A549 (cell line): ENCODE measurements at regions not wholly inside any gene's neighbourhood (a gene's known extent, or its start where the extent isn't known, plus 50 kb on each side); places are given as distances from the start of the nearest gene placed in this dataset.
"Not testable (repeated sequence)": the region's sequence is repeated elsewhere in the genome, so short reads cannot be mapped to it uniquely, and the experiment has no call there.

Source experiments
- ATAC-seq, 2 experiments: fragments of 200-7000 bp in 1 of 2; fragments of >200 bp in 1 of 2; cut with Nextera tagmentation in 1 of 2; cut with Tn5 transposase in 1 of 2; 3 replicates each; pipeline versions ENCODE4 v1.8.0 to v1.9.1; 2018 to 2020; ENCODE audit warnings: mild to moderate bottlenecking in 1 of 2, moderate library complexity in 1 of 2
- CTCF ChIA-PET: fragments of 300-600 bp; sonication (Branson Sonifier 250); formaldehyde crosslinking; extraction: SDS; loops from one replicate; lab custom pipeline; 2021; ENCODE audit warnings: antibody characterized with exemption, inconsistent platforms; lab: Yijun Ruan, JAX
- POLR2A ChIA-PET: fragments of 350-600 bp; formaldehyde crosslinking; extraction: SDS; loops from one replicate; lab custom pipeline; 2021; ENCODE audit warnings: antibody characterized with exemption, inconsistent platforms; lab: Yijun Ruan, JAX
- DNase-seq, 2 experiments: peaks; one replicate each; pipeline versions ENCODE4 v3.0.0 to v3.0.0-alpha.2; 2011 to 2016; ENCODE audit warnings: low read depth in 1 of 2, low spot score in 1 of 2
- FAIRE-seq: peaks from 2 replicates; lab custom pipeline; 2011; peaks lifted over from hg19 to GRCh38; lab: Jason Lieb, UNC
- H3K27ac ChIP-seq, 2 experiments: fragments of >200 bp; sonication (Bioruptor Twin); formaldehyde crosslinking; 3 replicates each; pipeline ENCODE4 v1.5.1; 2016 to 2017
- H3K4me1 ChIP-seq: fragments of >200 bp; sonication (Bioruptor Twin); formaldehyde crosslinking; 3 replicates; pipeline ENCODE4 v1.6.1; 2016
- H3K4me2 ChIP-seq: fragments of >200 bp; sonication (Bioruptor Twin); formaldehyde crosslinking; 3 replicates; pipeline ENCODE4 v1.6.1; 2016
- H3K4me3 ChIP-seq: fragments of >200 bp; sonication (Bioruptor Twin); formaldehyde crosslinking; 3 replicates; pipeline ENCODE4 v1.5.1; 2016
- H3K9me3 ChIP-seq: fragments of >200 bp; sonication (Bioruptor Twin); formaldehyde crosslinking; 3 replicates; pipeline ENCODE4 v1.6.1; 2016
- BHLHE40 ChIP-seq: IDR thresholded peaks from 2 replicates; pipeline ENCODE4 v1.6.1; 2012; ENCODE audit warnings: low read depth, low read length, inconsistent platforms
- CHD2 ChIP-seq: fragments of 150-350 bp; IDR thresholded peaks from 2 replicates; pipeline ENCODE4 v1.6.1; 2014; ENCODE audit warnings: low read length; ENCODE audit not compliant: partially characterized antibody
- EHF ChIP-seq: fragments of 250-450 bp; sonication (Bioruptor Pico); IDR thresholded peaks from 2 replicates; pipeline ENCODE4 v1.5.0; 2020; ENCODE audit warnings: mild to moderate bottlenecking
- EHMT2 ChIP-seq: fragments of 200-600 bp; sonication (generic); IDR thresholded peaks from 2 replicates; pipeline ENCODE4 v1.6.1; 2016; ENCODE audit warnings: antibody characterized with exemption, low read depth, mild to moderate bottlenecking, moderate library complexity
- ESRRA ChIP-seq: fragments of 150-350 bp; IDR thresholded peaks from 2 replicates; pipeline ENCODE4 v1.6.1; 2014; ENCODE audit warnings: mild to moderate bottlenecking, low read length, borderline replicate concordance
- FOSB ChIP-seq: fragments of 250-450 bp; sonication (Bioruptor Pico); IDR thresholded peaks from 2 replicates; pipeline ENCODE4 v1.5.0; 2020; ENCODE audit warnings: mild to moderate bottlenecking, moderate library complexity
- FOXS1 ChIP-seq: fragments of 250-450 bp; sonication (Bioruptor Pico); IDR thresholded peaks from 2 replicates; pipeline ENCODE4 v1.5.0; 2020; ENCODE audit warnings: mild to moderate bottlenecking, moderate library complexity
- HDAC2 ChIP-seq: fragments of 200-600 bp; sonication (generic); IDR thresholded peaks from 2 replicates; pipeline ENCODE4 v1.6.1; 2016
- HEYL ChIP-seq: fragments of 250-450 bp; sonication (Bioruptor Pico); IDR thresholded peaks from 2 replicates; pipeline ENCODE4 v1.8.0; 2021; ENCODE audit warnings: mild to moderate bottlenecking, moderate library complexity
- HOXA7 ChIP-seq: fragments of 250-450 bp; sonication (Bioruptor Pico); IDR thresholded peaks from 2 replicates; pipeline ENCODE4 v1.5.0; 2020; ENCODE audit warnings: mild to moderate bottlenecking, moderate library complexity
- MAX ChIP-seq: IDR thresholded peaks from 2 replicates; pipeline ENCODE4 v1.6.1; 2012
- MAZ ChIP-seq: fragments of 150-350 bp; IDR thresholded peaks from 2 replicates; pipeline ENCODE4 v1.6.1; 2014; ENCODE audit warnings: antibody characterized with exemption, low read depth, low read length, borderline replicate concordance
- MYC ChIP-seq: IDR thresholded peaks from 2 replicates; pipeline ENCODE4 v1.6.1; 2012; ENCODE audit warnings: mild to moderate bottlenecking, inconsistent platforms, low read length, improper control_type of control experiment, borderline replicate concordance
- NFE2L2 ChIP-seq: fragments of 150-350 bp; conservative IDR thresholded peaks from 2 replicates; pipeline ENCODE4 v1.6.1; 2014; ENCODE audit warnings: low read length
- RAD21 ChIP-seq, 2 experiments: fragments of >200 bp in 1 of 2; sonication (Bioruptor Twin) in 1 of 2; formaldehyde crosslinking in 1 of 2; IDR thresholded peaks in 1 of 2; conservative IDR thresholded peaks in 1 of 2; 2 replicates in 1 of 2; 3 replicates in 1 of 2; pipeline ENCODE4 v1.6.1; 2012 to 2018; ENCODE audit warnings: inconsistent platforms in 1 of 2
- RCOR1 ChIP-seq: fragments of 150-350 bp; IDR thresholded peaks from 2 replicates; pipeline ENCODE4 v1.6.1; 2014; ENCODE audit warnings: antibody characterized with exemption, low read length, low read depth
- SREBF2 ChIP-seq: fragments of 450-650 bp; IDR thresholded peaks from 2 replicates; pipeline ENCODE4 v1.6.1; 2014; ENCODE audit warnings: mild to moderate bottlenecking, moderate library complexity
- TFCP2L1 ChIP-seq: fragments of 250-450 bp; sonication (Bioruptor Pico); IDR thresholded peaks from 2 replicates; pipeline ENCODE4 v1.5.0; 2021; ENCODE audit warnings: mild to moderate bottlenecking
- TP53 ChIP-seq: fragments of 250-450 bp; sonication (Bioruptor Pico); IDR thresholded peaks from 2 replicates; pipeline ENCODE4 v1.5.0; 2021; ENCODE audit warnings: mild to moderate bottlenecking, moderate library complexity
- WGBS: methylation state at CpG from one replicate; pipeline ENCODE4 v1.1.6; 2017; ENCODE audit errors: missing lambda C conversion rate; 5-methylcytosine and 5-hydroxymethylcytosine counted together
- TF ChIP-seq, protein P1 (sequence below): fragments of >200 bp; sonication (Bioruptor Twin); formaldehyde crosslinking; IDR thresholded peaks from 2 replicates; pipeline ENCODE4 v1.6.1; 2016

DNA sequence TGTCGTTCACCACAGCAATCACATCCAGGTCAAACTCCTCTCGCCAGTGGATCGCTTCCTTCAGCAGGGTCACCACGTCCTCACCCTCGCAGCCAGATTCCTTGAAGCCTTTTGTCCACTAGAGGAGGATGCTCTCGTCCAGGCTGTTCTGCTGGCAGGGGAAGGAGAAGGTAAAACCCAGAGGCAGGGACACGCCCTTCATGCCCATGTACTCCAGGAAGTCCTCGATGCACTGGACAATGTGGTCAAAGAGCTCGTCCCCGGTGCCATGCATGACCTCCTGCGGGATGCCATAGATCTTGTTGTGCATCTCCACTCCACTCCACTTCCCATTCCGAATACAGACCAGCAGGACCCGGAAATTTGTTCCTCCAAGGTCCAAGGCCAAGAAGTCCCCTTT, 152.4 kb downstream of the TENT5D start:
- 20% methylated on average over 5 of the region's 13 CpGs for WGBS
- no peak overlapping the region for H3K27ac ChIP-seq
- H3K4me2 ChIP-seq: no peak overlapping the region
- FAIRE-seq (no peak), DNase-seq (no peak), ATAC-seq (no peak)
- CTCF ChIA-PET: no interaction called here
- POLR2A ChIA-PET: no interaction called here
- TF ChIP-seq HEYL (CRISPR knock-in tag): no peak
- no peak overlapping the region for H3K4me3 ChIP-seq
- no peaks in the 10 kb centered on the region for H3K4me1 ChIP-seq
- H3K9me3 ChIP-seq: no peaks in the 10 kb centered on the region

GRCh38 chrX:80573275-80573674, 153.0 kb downstream of the TENT5D start:
- H3K27ac ChIP-seq: no peak overlapping the region
- H3K4me1 ChIP-seq: no peaks in the 10 kb centered on the region
- no peak for TF ChIP-seq TFCP2L1
- TF ChIP-seq EHF (CRISPR knock-in tag): no peak
- TF ChIP-seq, protein P1, sequence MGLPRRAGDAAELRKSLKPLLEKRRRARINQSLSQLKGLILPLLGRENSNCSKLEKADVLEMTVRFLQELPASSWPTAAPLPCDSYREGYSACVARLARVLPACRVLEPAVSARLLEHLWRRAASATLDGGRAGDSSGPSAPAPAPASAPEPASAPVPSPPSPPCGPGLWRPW: no peak
- no peak for TF ChIP-seq NFE2L2
- no peak for TF ChIP-seq BHLHE40
- no peak for DNase-seq
- H3K4me2 ChIP-seq: no peak overlapping the region
- H3K4me3 ChIP-seq: no peak overlapping the region
- ChIA-PET POLR2A (no interaction called here), CTCF (no interaction called here)
- no peaks in the 10 kb centered on the region for H3K9me3 ChIP-seq
- no peak for ATAC-seq
- WGBS: 59% methylated on average over 10 of the region's 20 CpGs
- no peak for FAIRE-seq

DNA sequence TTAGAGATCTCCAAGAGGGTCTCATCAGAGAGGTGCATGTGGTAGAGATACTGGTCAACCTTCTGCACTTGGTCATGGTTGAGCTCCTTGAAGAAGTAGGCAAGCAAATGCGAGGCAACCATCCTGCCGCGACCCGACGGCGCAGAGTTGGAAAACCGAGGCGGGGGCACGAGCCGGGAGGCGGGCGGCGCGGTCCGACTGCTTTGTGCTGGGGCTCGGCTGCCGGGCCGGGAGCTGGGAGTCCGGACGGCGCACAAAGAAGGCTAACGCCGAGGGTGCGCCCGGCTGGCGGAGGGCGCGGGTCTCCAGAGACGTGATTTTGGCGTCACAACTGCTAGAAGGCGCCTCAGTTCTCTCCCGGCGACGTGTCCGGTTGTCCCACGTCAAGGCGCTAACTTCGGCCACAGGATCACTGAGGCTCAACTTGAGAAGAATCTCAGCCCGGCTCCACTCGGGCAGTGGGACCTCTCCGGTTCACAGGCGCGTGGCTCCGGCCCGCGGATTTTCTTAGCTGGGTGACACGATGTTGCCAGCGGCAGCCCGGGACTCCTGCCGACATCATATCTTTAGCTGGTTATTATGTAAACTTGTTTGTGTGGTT, 154.3 kb downstream of the TENT5D start:
- WGBS: 74% methylated on average over 22 of the region's 50 CpGs
- peak; percentile 28 for FAIRE-seq
- H3K9me3 ChIP-seq, POLR2A ChIA-PET, H3K4me3 ChIP-seq, ATAC-seq, DNase-seq, H3K27ac ChIP-seq, CTCF ChIA-PET, H3K4me1 ChIP-seq, H3K4me2 ChIP-seq: not testable (repeated sequence)

- no peak overlapping the region for H3K4me2 ChIP-seq
- CTCF ChIA-PET: interaction anchor here (1.4 kb wide), 1 partner anchor 26 kb away, joined by 3 read pairs; no protein-coding TSS in a partner anchor
- H3K9me3 ChIP-seq: no peaks in the 10 kb centered on the region
- H3K4me1 ChIP-seq: no peaks in the 10 kb centered on the region
- no peak for TF ChIP-seq CHD2
- no peak for TF ChIP-seq HOXA7 (CRISPR knock-in tag)
- no peak for TF ChIP-seq HEYL (CRISPR knock-in tag)
- no peak for TF ChIP-seq FOXS1
- TF ChIP-seq EHF (CRISPR knock-in tag): no peak
- TF ChIP-seq RCOR1: no peak
- TF ChIP-seq MAX: no peak
- no peak for TF ChIP-seq TP53 (CRISPR knock-in tag)
- TF ChIP-seq EHMT2: no peak
- no peak for TF ChIP-seq FOSB (CRISPR knock-in tag)
- TF ChIP-seq MAZ: no peak
- no peak for TF ChIP-seq HDAC2
- no peak for TF ChIP-seq MYC
- TF ChIP-seq RAD21 (conservative IDR thresholded peaks at IDR 0.05 in 1 of 2, IDR thresholded peaks at IDR 0.05 in 1 of 2): no peak
- no peak for TF ChIP-seq SREBF2
- TF ChIP-seq BHLHE40: no peak
- no peak for TF ChIP-seq ESRRA
- TF ChIP-seq NFE2L2: no peak
- TF ChIP-seq, protein P1: no peak
- no peak overlapping the region for H3K27ac ChIP-seq
- no peak for FAIRE-seq
- DNase-seq: no peak
- no peak overlapping the region for H3K4me3 ChIP-seq
- POLR2A ChIA-PET: no interaction called here
- no peak for ATAC-seq
Observed at GRCh38 chrX:80576267-80576666, 156.0 kb downstream of the TENT5D start.
